Keratinocyte (primary cell): ENCODE measurements at regions not wholly inside any gene's neighbourhood (a gene's known extent, or its start where the extent isn't known, plus 50 kb on each side); places are given as distances from the start of the nearest gene placed in this dataset.

Experiments
- DNase-seq: peaks from one replicate; pipeline ENCODE4 v3.0.0-alpha.2; 2011; ENCODE audit warnings: low read depth, missing footprints, low spot score
- FAIRE-seq: peaks from 2 replicates; lab custom pipeline; 2011; peaks lifted over from hg19 to GRCh38; lab: Jason Lieb, UNC
- H2AFZ ChIP-seq: 2 replicates; pipeline ENCODE4 v1.6.0; 2012; ENCODE audit warnings: low read length, control low read depth, inconsistent platforms; ENCODE audit not compliant: control insufficient read depth
- H3K27ac ChIP-seq: 2 replicates; pipeline ENCODE4 v1.5.1; 2011; ENCODE audit warnings: low read length; ENCODE audit not compliant: control insufficient read depth, insufficient read depth
- H3K27me3 ChIP-seq: 3 replicates; pipeline ENCODE4 v1.6.0; 2011; ENCODE audit warnings: low read length; ENCODE audit not compliant: control insufficient read depth, insufficient read depth; ENCODE audit errors: extremely low read depth
- H3K36me3 ChIP-seq, 2 experiments: 2 replicates in 1 of 2; 3 replicates in 1 of 2; pipeline ENCODE4 v1.5.1; 2011; ENCODE audit warnings: low read length in 2 of 2, mild to moderate bottlenecking in 1 of 2; ENCODE audit not compliant: control insufficient read depth in 2 of 2, insufficient read depth in 2 of 2; ENCODE audit errors: extremely low read depth in 1 of 2
- H3K4me1 ChIP-seq: 3 replicates; pipeline ENCODE4 v1.5.1; 2011; ENCODE audit warnings: low read length; ENCODE audit not compliant: control insufficient read depth, insufficient read depth; ENCODE audit errors: extremely low read depth
- H3K4me2 ChIP-seq: 3 replicates; pipeline ENCODE4 v1.6.0; 2011; ENCODE audit warnings: low read depth, low read length; ENCODE audit not compliant: control insufficient read depth, insufficient read depth; ENCODE audit errors: extremely low read depth
- H3K4me3 ChIP-seq, 3 experiments: fragments of 200-600 bp in 1 of 3; sonication (generic) in 1 of 3; 2 replicates in 2 of 3; 3 replicates in 1 of 3; pipeline ENCODE4 v1.5.1; 2011 to 2016; ENCODE audit warnings: low read length in 3 of 3, mild to moderate bottlenecking in 3 of 3, control low read depth in 2 of 3, inconsistent platforms in 1 of 3, low read depth in 1 of 3, mixed read lengths in 1 of 3, mixed run types in 1 of 3, moderate library complexity in 1 of 3; ENCODE audit not compliant: control insufficient read depth in 2 of 3, insufficient read depth in 2 of 3; ENCODE audit errors: extremely low read depth in 1 of 3
- H3K79me2 ChIP-seq: 2 replicates; pipeline ENCODE4 v1.6.0; 2012; ENCODE audit warnings: low read length; ENCODE audit not compliant: control insufficient read depth, insufficient read depth
- H3K9ac ChIP-seq: 3 replicates; pipeline ENCODE4 v1.6.0; 2011; ENCODE audit warnings: low read length; ENCODE audit not compliant: control insufficient read depth, insufficient read depth; ENCODE audit errors: extremely low read depth
- H3K9me1 ChIP-seq: 3 replicates; pipeline ENCODE4 v1.6.0; 2011; ENCODE audit warnings: low read length; ENCODE audit not compliant: control insufficient read depth, insufficient read depth; ENCODE audit errors: extremely low read depth
- H3K9me3 ChIP-seq: 2 replicates; pipeline ENCODE4 v1.5.1; 2012; ENCODE audit warnings: low read depth, low read length; ENCODE audit not compliant: control insufficient read depth
- H4K20me1 ChIP-seq: 3 replicates; pipeline ENCODE4 v1.6.0; 2011; ENCODE audit warnings: low read length; ENCODE audit not compliant: control insufficient read depth, insufficient read depth; ENCODE audit errors: extremely low read depth
- CTCF ChIP-seq, 3 experiments: IDR thresholded peaks in 1 of 3; conservative IDR thresholded peaks in 1 of 3; optimal IDR thresholded peaks in 1 of 3; 2 replicates in 2 of 3; 3 replicates in 1 of 3; pipeline versions ENCODE3 to v1.5.1; 2011; ENCODE audit warnings: low read length in 3 of 3, mild to moderate bottlenecking in 3 of 3, moderate library complexity in 2 of 3, control low read depth in 1 of 3, inconsistent platforms in 1 of 3; ENCODE audit not compliant: insufficient read depth in 2 of 3; ENCODE audit errors: extremely low read depth in 1 of 3
- EZH2 ChIP-seq: IDR thresholded peaks from one replicate; pipeline ENCODE4 v1.6.1; 2012; ENCODE audit warnings: inconsistent platforms, mild to moderate bottlenecking, low read length, moderate library complexity
- dilution Hi-C: fragments of 300-500 bp; cut with MboI; formaldehyde crosslinking; loops from one replicate; pipeline ENCODE4 v1.7.0; 2020; ENCODE audit warnings: low sequenced_read_pairs; ENCODE audit not compliant: extremely low pct_ligation_motif_present

GRCh38 chr1:87810166-87810565 lies 481.5 kb downstream of the LMO4 start:
- TF ChIP-seq CTCF (optimal IDR thresholded peaks at IDR 0.05 in 1 of 3, IDR thresholded peaks at IDR 0.05 in 1 of 3, conservative IDR thresholded peaks at IDR 0.05 in 1 of 3; ENCODE audit: extremely low read depth in 1 of 3, insufficient read depth in 2 of 3, low read length in 3 of 3) = no peak
- no peak for TF ChIP-seq EZH2
- no peaks in the 10 kb centered on the region for H3K79me2 ChIP-seq
- no peaks in the 10 kb centered on the region for H3K36me3 ChIP-seq
- H3K4me3 ChIP-seq = no peak overlapping the region
- dilution Hi-C loops = no loop called here
- no peak overlapping the region for H2AFZ ChIP-seq
- H3K4me1 ChIP-seq = peaks cover 20% of the 10 kb centered on the region
- no peak overlapping the region for H3K27ac ChIP-seq
- no peak for DNase-seq
- no peaks in the 10 kb centered on the region for H3K9me3 ChIP-seq
- no peaks in the 10 kb centered on the region for H3K9me1 ChIP-seq
- no peaks in the 10 kb centered on the region for H3K27me3 ChIP-seq
- H3K9ac ChIP-seq = no peak overlapping the region
- no peak overlapping the region for H3K4me2 ChIP-seq
- H4K20me1 ChIP-seq = no peaks in the 10 kb centered on the region
- FAIRE-seq = no peak

GRCh38 chr1:87812871-87813577 lies 484.3 kb downstream of the LMO4 start:
- H4K20me1 ChIP-seq = no peaks in the 10 kb centered on the region

More at GRCh38 chr1:87812871-87813577, 484.3 kb downstream of the LMO4 start:
- dilution Hi-C loops = no loop called here
- H3K4me3 ChIP-seq = no peak overlapping the region
- TF ChIP-seq EZH2 (no peak), CTCF (optimal IDR thresholded peaks at IDR 0.05 in 1 of 3, IDR thresholded peaks at IDR 0.05 in 1 of 3, conservative IDR thresholded peaks at IDR 0.05 in 1 of 3; ENCODE audit: extremely low read depth in 1 of 3, insufficient read depth in 2 of 3, low read length in 3 of 3) (no peak)
- H3K9me1 ChIP-seq = no peaks in the 10 kb centered on the region
- H3K79me2 ChIP-seq = no peaks in the 10 kb centered on the region
- no peaks in the 10 kb centered on the region for H3K4me1 ChIP-seq
- FAIRE-seq = no peak
- no peaks in the 10 kb centered on the region for H3K36me3 ChIP-seq
- DNase-seq = no peak
- H3K4me2 ChIP-seq = no peak overlapping the region
- H3K9me3 ChIP-seq = no peaks in the 10 kb centered on the region
- no peaks in the 10 kb centered on the region for H3K27me3 ChIP-seq
- no peak overlapping the region for H3K27ac ChIP-seq
- no peak overlapping the region for H2AFZ ChIP-seq
- no peak overlapping the region for H3K9ac ChIP-seq
